ENCODE measurements at regions not wholly inside any gene's neighbourhood (a gene's known extent, or its start where the extent isn't known, plus 50 kb on each side); places are given as distances from the start of the nearest gene placed in this dataset.

DNA sequence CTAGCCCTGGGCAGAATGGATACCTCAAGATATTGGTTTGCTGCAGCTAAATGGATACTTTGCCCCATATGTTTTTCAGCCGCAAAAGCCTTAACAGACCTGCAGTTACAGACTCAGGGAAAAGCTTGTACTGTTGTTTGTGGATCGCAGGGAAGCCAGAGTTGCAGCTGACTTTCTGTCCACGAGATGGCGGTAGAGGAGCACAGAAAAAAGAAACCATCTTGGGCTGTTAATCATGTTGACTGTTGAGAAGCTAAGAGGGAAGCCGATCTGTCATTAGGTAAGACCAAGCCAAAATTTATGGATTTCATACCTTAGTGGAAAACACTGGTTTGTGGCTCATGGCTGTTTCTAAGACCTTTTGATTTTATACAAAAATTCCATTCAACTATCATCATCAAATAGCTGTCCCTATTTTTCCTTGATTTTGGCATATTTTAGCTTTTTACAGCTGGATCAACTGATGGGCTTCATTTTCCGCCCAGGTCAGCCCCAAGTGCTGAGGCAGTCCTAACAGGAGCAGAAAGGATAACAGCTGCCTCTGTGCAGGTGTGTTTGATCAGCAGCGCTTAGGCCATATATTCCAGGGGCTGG, 205.7 kb upstream of the ZPLD1 start (continued):
- TF ChIP-seq, protein P1, sequence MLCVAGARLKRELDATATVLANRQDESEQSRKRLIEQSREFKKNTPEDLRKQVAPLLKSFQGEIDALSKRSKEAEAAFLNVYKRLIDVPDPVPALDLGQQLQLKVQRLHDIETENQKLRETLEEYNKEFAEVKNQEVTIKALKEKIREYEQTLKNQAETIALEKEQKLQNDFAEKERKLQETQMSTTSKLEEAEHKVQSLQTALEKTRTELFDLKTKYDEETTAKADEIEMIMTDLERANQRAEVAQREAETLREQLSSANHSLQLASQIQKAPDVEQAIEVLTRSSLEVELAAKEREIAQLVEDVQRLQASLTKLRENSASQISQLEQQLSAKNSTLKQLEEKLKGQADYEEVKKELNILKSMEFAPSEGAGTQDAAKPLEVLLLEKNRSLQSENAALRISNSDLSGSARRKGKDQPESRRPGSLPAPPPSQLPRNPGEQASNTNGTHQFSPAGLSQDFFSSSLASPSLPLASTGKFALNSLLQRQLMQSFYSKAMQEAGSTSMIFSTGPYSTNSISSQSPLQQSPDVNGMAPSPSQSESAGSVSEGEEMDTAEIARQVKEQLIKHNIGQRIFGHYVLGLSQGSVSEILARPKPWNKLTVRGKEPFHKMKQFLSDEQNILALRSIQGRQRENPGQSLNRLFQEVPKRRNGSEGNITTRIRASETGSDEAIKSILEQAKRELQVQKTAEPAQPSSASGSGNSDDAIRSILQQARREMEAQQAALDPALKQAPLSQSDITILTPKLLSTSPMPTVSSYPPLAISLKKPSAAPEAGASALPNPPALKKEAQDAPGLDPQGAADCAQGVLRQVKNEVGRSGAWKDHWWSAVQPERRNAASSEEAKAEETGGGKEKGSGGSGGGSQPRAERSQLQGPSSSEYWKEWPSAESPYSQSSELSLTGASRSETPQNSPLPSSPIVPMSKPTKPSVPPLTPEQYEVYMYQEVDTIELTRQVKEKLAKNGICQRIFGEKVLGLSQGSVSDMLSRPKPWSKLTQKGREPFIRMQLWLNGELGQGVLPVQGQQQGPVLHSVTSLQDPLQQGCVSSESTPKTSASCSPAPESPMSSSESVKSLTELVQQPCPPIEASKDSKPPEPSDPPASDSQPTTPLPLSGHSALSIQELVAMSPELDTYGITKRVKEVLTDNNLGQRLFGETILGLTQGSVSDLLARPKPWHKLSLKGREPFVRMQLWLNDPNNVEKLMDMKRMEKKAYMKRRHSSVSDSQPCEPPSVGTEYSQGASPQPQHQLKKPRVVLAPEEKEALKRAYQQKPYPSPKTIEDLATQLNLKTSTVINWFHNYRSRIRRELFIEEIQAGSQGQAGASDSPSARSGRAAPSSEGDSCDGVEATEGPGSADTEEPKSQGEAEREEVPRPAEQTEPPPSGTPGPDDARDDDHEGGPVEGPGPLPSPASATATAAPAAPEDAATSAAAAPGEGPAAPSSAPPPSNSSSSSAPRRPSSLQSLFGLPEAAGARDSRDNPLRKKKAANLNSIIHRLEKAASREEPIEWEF (IDR thresholded peaks at IDR 0.05; ENCODE audit: insufficient replicate concordance, low read depth, low read length), result no peak
- TF ChIP-seq SMC3 (IDR thresholded peaks at IDR 0.05; ENCODE audit: borderline replicate concordance, low read length) (peak; percentile 98), TCF12 (IDR thresholded peaks at IDR 0.05; ENCODE audit: low read depth, low read length) (no peak), SREBF2 (IDR thresholded peaks at IDR 0.05; ENCODE audit: low read length) (no peak), YBX1 (IDR thresholded peaks at IDR 0.05) (no peak), RUNX3 (IDR thresholded peaks at IDR 0.05; ENCODE audit: low read length) (no peak), SREBF1 (IDR thresholded peaks at IDR 0.05; ENCODE audit: low read length) (no peak), TARDBP (IDR thresholded peaks at IDR 0.05; ENCODE audit: borderline replicate concordance) (no peak), SMARCA5 (IDR thresholded peaks at IDR 0.05) (0 out of 2 replicates have a peak, but pooled peaks have one; percentile 46), SIX5 (IDR thresholded peaks at IDR 0.05; ENCODE audit: low read depth, low read length, severe bottlenecking) (no peak), IRF4 (IDR thresholded peaks at IDR 0.05; ENCODE audit: low read depth, low read length) (0 out of 2 replicates have a peak, but pooled peaks have one; percentile 19), SRF (IDR thresholded peaks at IDR 0.05; ENCODE audit: low read depth in 2 of 2, low read length in 2 of 2) (no peak), CREB1 (IDR thresholded peaks at IDR 0.05; ENCODE audit: low read depth) (no peak), RAD21 (IDR thresholded peaks at IDR 0.05; ENCODE audit: insufficient read depth, low read depth, low read length) (peak; percentile 98), POU2F2 (IDR thresholded peaks at IDR 0.05; ENCODE audit: borderline replicate concordance, low read depth, low read length) (0 out of 3 replicates have a peak, but pooled peaks have one; percentile 51), YY1 (IDR thresholded peaks at IDR 0.05; ENCODE audit: low read depth, low read length) (peak; percentile 89), WRNIP1 (IDR thresholded peaks at IDR 0.05; ENCODE audit: borderline replicate concordance, low read depth, low read length) (no peak), DPF2 (IDR thresholded peaks at IDR 0.05) (no peak), MEF2A (IDR thresholded peaks at IDR 0.05; ENCODE audit: insufficient read depth, low read depth, low read length) (no peak), STAT1 (conservative IDR thresholded peaks at IDR 0.05) (no peak)
- TF ChIP-seq, protein P2, sequence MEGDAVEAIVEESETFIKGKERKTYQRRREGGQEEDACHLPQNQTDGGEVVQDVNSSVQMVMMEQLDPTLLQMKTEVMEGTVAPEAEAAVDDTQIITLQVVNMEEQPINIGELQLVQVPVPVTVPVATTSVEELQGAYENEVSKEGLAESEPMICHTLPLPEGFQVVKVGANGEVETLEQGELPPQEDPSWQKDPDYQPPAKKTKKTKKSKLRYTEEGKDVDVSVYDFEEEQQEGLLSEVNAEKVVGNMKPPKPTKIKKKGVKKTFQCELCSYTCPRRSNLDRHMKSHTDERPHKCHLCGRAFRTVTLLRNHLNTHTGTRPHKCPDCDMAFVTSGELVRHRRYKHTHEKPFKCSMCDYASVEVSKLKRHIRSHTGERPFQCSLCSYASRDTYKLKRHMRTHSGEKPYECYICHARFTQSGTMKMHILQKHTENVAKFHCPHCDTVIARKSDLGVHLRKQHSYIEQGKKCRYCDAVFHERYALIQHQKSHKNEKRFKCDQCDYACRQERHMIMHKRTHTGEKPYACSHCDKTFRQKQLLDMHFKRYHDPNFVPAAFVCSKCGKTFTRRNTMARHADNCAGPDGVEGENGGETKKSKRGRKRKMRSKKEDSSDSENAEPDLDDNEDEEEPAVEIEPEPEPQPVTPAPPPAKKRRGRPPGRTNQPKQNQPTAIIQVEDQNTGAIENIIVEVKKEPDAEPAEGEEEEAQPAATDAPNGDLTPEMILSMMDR (IDR thresholded peaks at IDR 0.05 in 2 of 3, conservative IDR thresholded peaks at IDR 0.05 in 1 of 3; ENCODE audit: control insufficient read depth in 2 of 3, extremely low read depth in 1 of 3, insufficient read depth in 1 of 3, low read depth in 3 of 3, low read length in 3 of 3), result peak; percentile 89 to 93 (median 91)
- TF ChIP-seq, protein P3, sequence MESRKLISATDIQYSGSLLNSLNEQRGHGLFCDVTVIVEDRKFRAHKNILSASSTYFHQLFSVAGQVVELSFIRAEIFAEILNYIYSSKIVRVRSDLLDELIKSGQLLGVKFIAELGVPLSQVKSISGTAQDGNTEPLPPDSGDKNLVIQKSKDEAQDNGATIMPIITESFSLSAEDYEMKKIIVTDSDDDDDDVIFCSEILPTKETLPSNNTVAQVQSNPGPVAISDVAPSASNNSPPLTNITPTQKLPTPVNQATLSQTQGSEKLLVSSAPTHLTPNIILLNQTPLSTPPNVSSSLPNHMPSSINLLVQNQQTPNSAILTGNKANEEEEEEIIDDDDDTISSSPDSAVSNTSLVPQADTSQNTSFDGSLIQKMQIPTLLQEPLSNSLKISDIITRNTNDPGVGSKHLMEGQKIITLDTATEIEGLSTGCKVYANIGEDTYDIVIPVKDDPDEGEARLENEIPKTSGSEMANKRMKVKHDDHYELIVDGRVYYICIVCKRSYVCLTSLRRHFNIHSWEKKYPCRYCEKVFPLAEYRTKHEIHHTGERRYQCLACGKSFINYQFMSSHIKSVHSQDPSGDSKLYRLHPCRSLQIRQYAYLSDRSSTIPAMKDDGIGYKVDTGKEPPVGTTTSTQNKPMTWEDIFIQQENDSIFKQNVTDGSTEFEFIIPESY (IDR thresholded peaks at IDR 0.05), result no peak
- TF ChIP-seq, protein P4, sequence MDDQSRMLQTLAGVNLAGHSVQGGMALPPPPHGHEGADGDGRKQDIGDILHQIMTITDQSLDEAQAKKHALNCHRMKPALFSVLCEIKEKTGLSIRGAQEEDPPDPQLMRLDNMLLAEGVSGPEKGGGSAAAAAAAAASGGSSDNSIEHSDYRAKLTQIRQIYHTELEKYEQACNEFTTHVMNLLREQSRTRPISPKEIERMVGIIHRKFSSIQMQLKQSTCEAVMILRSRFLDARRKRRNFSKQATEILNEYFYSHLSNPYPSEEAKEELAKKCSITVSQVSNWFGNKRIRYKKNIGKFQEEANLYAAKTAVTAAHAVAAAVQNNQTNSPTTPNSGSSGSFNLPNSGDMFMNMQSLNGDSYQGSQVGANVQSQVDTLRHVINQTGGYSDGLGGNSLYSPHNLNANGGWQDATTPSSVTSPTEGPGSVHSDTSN (IDR thresholded peaks at IDR 0.05; ENCODE audit: insufficient replicate concordance, low read depth, low read length), result peak; percentile 78
